ACHN (cell line): ENCODE measurements at regions not wholly inside any gene's neighbourhood (a gene's known extent, or its start where the extent isn't known, plus 50 kb on each side); places are given as distances from the start of the nearest gene placed in this dataset.

Source experiments
- DNase-seq: peaks from one replicate; pipeline ENCODE4 v3.0.0-alpha.2; 2015
- in situ Hi-C: cut with HindIII; loops from 2 replicates; pipeline ENCODE4 v1.10.0; 2017; ENCODE audit warnings: low sequenced_read_pairs, low pct_ligation_motif_present, low pct_unique_long_range_greater_than_20kb

DNA sequence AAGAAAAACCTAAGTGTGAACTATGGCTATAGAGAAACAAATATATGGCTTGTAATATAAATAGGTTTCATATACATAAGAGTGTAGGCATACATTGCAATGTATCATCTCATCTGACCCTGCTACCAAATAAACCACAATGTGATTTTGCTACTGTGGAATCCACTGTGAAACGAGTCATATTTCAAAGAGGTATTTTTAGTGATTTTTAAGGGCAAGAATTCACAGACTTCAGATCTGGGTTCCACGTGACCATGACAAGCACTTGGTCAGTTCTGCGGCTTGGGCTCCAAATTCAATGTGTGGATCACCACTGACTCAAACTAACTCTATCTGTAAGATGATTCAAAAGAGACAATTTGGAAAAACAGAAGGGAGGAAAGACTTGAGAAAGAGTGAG, 147.0 kb upstream of the ERG start:
- in situ Hi-C loops = no loop called here
- no peak for DNase-seq

DNA sequence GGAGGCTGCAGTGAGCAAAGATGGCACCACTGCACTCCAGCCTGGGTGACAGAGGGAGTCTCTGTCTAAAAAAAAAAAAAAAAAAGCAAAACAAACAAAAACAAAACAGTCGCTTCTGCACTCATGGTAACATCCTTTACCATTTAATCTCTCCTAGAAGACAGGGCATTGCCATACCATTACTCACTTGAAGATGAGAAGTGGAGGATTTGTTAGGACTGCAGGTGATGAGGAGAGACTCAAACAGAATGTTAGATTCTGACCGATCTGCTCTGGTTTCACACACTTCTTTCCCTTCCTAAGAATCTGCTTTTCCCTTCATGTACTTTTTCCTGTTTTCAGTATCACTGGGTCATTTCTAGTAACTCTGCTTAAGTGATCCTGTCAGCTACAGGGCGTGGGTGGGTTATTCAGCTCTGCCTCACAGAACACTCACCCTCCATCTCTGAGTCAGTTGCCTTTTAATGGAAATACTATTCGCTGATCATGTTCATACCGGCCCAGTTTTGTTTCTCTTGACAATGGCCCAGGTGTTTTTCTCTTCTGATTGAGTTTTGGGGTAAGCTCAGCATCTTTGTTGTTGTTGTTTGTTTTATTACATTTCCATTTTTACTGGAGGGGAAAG, 148.0 kb upstream of the ERG start:
- in situ Hi-C loops = no loop called here
- DNase-seq = no peak

DNA sequence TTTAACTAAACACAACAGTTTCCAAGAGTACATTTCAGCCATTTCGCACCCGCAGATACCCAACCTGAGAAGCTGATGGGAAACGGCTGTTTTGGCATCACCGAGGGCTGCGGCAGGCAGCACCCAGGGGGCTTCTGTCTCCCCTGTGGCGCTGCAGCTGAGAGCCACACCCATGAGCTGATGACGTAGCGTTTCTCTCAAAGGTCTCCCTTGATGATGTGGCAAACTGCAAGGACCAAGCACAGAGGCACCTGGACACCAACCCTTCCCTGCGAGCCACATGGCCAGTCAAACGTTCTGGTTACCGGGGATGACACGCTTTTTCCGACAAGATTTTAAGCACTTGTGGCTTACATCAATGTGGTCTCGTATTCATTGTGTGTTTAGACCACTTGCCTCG, 150.8 kb upstream of the ERG start:
- in situ Hi-C loops = no loop called here
- DNase-seq = no peak

DNA sequence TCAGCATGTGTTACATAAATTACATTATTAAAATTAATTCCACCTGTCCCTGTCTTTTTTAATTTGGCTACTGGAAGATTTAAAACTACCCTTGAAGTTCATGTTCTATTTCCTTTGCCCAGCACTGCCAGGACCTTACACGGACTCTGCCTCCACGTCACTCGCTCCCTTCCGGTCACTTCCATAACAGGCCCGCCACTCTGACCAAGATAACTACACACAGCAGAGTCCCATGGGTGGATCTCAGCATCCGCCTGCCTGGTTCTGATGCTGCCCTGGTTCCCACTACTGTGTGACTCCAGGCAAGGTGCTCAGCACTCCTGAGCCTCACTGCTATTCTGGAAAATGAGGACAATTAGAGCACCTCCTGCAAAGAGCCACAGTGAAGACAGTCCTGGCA, 153.3 kb upstream of the ERG start:
- no peak for DNase-seq
- in situ Hi-C loops = no loop called here

DNA sequence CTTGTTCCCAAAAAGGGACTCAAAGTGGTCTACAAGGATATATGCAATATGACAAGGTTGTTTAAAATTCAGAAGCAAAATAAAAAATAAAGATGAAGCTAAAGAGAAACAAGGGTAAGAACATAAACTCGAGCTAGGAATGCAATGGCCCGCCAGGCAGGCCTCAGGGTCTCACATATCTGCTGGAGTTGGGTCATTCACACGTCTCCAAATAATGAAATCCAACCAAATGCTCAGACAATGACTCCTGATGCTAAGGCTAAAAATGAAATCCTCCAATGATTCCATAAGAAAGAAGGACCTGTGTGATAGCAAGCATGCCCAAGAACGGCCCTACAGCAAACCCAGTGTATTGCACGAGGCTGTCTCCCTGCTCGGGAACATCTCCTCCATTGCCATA, 153.3 kb upstream of the ETS2 start:
- no peak for DNase-seq
- in situ Hi-C loops = no loop called here

DNA sequence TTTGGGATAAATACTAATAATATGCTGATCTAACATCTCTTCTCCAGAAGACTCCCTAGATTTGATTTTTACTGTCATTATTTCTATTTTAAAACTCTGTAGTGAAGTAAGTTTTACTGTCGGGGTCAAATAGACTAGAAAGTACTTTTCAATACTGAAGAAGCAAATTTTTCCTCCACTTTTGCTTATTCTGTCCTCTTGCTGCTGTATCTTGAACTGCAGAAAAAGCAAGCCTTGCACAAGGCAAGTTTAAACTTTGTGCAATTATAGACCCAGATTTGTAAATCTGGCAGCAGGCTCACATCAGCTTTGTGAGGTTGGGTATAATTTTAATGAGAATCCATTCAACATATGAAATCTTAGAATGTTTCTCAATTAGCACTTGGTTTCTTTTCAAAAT, 151.1 kb upstream of the ETS2 start:
- DNase-seq = no peak
- in situ Hi-C loops = no loop called here

DNA sequence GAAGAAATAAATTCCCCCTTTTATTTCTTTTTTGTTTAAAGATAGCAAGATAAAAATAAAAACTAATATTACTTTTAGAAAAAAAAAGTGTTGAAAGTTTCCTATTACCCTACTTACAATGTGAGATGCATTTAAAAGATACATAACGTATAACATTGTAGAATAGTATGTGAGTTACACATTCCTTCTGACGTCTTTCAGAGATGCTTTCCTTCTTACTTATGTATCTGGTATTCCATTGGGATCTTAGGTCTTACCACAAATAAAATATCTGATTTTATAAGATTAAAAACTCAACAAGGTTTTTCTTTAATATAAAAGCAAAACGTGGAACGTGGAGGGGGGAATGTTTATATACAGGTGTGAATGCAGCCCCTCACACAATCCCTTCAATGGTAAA, 147.2 kb upstream of the ETS2 start:
- in situ Hi-C loops = no loop called here

DNA sequence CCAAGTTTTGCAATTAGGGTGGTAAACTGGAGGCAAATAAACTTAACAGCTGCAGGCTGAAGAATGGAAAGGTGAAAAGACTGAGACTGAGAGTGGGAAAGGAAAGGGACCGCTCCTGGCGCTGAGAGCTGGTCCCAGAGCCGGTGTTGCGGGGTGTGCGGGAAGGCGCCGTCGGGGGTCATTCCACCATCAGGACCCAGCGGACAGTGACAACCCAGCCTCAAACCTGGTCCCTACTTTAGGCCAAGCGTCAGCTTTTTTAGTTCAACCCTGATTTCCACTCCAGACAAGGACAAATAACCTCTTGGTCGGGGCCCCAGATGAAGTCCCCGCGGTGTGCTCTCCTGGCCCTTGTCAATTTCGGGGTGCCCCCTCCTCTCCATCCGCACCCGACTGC, 145.8 kb upstream of the ETS2 start:
- DNase-seq = no peak
- in situ Hi-C loops = no loop called here

More for the DNA sequence above, 147.2 kb upstream of the ETS2 start:
- DNase-seq = no peak

DNA sequence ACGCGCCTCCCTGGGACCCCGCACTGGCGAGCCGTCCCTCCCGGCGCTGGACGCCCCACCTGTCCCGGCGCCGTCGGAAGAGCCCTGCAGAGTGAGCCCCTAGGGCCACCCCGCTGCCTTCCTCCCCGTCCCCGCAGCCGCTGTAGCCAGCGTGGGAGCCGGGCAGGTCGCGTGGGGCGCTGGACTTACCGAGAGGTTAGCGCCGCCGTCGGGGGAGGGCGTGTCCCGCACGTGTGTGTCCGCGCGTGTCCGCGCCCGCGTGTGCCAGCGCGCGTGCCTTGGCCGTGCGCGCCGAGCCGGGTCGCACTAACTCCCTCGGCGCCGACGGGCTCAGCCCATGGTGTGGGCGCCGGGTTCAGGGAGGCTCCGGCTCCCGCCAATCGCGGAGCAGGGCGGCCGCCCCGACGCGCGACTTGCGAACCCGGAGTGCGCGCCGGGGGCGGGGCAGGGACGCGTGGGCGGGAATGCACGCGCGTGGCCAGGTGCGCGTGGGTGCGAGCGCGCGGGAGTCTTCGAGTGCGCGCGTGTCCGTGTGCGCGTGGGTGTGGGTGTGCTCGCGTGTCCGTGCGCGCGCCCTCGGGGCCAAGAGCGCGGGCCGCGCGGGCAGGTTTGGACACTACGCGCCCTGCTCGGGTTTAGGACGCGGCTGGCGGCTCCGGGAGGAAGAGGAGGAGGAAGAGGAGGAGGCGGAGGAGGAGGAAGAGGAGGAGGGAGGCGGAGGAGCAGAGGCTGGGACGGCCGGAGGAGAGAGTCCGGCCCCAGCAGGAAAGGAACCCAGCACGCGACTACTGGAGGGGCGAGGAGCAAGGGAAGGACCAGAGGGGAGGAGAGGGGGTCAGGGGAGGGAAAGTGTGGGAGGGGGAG, 145.2 kb upstream of the ETS2 start:
- in situ Hi-C loops = no loop called here
- DNase-seq = no peak

DNA sequence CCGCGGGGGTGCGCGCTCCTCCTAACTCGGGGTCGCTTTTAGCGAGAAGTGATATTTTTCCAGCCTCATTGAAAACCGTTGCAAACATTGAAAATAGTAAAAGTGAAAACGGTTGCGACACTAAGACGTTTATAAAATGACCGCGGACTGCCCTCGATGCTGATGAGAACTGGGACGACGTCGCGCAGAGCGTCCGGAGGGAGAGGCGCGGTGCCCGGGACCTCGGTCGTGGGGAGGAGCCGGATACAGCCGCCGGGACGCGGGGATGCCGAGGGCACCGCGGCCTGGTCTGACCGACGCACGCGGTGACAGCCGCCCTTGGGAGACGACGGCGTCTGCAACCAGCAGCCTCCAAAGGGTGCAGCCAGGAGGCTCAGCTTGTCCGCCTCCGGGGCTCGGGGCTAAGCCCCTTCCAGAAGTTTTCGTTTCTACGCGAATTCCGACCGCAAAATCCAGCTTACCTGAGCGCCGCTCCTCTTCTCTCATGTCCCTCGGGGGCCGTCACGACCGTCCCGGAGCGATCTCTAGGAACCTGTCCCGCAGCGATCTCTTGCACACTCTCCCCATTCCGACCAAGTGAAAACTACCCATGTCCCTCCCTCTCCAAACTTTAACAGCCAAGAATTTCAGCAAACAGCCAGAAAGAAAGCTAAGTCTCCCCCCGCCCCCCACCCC, 144.4 kb upstream of the ETS2 start:
- in situ Hi-C loops = no loop called here
- no peak for DNase-seq

DNA sequence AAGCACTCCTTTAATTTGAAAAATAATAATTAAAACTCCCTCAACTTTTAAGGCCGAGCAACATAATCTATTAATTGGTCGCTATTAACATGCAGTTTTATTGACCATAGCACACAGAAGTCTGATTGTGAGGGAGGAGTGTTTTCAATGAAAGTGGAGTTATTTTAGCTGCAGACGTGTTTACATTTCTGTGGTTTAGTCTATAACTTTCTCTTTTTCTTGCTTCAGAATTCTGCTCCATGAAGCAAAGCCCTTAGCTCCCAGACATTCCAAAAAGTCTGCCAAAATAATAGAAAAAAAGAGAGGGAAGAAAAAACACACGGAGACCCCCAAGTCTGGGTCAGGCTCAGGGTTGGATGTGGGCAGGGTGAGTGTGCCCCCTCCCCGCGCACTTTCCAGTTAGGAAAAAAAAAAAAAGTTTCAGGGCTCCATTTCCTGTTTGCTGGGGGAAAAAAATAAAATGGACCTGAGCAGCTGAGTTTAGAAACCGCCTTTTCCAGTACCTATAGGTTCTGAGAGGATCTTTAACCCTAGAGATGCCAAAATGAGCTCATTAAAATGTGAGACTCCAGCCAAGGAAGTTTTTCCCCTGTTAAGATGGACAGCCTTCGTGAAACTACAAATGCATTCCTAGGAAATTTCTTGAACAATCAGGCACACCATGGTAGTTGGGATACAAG, 143.7 kb upstream of the ETS2 start:
- in situ Hi-C loops = no loop called here
- no peak for DNase-seq

DNA sequence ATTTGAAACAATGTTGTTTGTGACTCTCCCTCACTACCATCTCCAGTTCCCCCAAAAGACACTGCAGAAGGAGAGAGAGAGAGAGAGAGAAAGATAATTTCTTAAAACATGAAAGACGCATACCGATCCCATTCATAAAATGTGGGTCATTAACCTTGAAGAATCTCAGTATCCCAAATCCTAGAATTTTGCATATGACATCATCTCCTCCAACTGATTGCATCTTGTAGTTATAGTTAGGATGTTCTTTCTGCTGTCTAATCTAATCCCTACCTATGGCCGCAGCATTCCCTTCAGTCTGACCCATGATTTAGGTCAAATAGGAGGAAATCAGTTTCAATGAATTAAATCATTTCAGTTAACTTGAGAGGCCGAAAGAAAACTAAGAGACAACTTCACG, 142.4 kb upstream of the ETS2 start:
- in situ Hi-C loops = no loop called here

DNA sequence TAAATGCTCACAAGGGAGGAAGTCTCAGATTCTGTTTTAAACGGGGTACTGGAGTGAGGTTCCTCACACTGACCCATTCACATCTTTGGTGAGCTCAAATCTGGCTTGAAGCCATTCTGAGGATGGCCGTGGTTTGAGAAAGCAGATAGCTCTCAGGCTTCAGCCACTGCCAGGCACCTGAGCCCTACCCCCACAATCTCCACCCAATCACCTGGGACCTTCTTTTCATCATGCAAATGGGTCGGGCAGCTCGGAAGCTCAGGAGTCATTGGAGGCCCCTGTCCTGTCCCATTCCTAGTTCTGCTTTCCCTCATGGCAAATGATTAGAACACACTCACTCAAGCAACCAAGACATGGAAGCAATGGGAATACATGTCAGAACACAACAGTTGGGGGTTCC, 141.4 kb upstream of the ETS2 start:
- in situ Hi-C loops = no loop called here
- DNase-seq = no peak

More for the DNA sequence above, 142.4 kb upstream of the ETS2 start:
- DNase-seq = no peak

DNA sequence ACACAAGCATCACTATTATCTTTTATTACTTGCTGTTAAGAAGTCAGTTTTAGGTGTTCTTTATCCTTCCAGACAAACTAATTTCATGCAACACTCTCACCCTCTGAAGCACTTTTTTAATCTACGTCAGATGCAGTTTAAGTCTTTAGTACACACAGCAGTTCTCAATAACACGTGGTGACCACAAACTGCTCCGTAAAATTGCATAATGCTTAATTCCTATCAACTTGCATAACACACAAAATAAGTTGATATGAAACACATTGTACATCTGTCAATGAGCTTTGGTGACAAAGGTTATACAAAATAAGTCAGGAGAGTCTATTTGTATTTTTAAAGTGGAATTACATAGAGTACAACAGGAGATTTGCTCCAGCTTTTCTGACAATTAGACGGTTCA, 140.9 kb upstream of the ETS2 start:
- in situ Hi-C loops = no loop called here
- DNase-seq = no peak

DNA sequence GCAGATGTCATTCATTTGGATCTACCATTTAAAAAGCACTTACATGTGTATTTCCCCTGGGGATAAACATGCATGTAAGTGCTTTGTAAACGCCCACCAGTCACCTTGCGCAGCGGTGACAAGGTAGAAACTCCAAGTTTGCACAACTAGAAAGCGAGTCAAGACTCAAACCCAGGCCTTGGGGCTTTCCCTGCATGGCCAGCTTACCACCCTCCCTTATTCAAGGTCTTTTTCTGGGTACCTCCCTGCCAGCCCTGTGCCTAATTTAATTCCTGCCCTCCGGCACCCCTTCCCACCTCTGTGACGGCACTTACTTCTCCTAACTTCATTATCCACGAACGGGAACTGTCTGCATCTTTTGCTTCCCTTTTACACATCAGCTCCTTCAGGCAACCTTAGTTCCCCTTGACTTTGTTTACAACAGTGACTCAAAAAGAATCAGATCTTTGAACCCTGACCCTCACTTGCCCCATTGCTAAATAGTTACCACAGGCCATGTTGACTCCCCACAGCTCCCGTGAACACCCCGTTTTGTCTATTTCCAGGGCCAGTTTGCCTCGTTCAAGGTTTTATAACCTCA, 138.3 kb upstream of the ETS2 start:
- in situ Hi-C loops = no loop called here
- DNase-seq = no peak

DNA sequence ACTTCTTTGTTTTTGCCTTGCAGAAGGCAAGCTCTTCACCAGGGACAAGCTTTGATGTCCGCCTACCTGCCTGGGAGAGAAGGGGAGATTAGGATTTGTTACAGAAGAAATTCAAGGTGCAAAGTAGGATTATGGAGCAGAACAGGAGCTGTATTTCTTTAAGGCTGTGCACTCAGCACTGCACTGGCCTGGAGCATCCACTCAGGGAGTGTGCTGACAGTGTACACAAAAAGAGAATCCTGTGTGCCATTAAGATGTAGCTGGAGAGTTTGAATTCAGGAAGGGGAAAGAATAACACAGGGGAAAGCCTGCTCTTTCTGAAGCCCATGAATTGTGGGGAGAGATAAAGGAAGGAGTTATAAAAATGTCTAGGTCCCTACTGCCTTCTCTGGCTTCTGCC, 137.7 kb upstream of the ETS2 start:
- in situ Hi-C loops = no loop called here
- DNase-seq = no peak

DNA sequence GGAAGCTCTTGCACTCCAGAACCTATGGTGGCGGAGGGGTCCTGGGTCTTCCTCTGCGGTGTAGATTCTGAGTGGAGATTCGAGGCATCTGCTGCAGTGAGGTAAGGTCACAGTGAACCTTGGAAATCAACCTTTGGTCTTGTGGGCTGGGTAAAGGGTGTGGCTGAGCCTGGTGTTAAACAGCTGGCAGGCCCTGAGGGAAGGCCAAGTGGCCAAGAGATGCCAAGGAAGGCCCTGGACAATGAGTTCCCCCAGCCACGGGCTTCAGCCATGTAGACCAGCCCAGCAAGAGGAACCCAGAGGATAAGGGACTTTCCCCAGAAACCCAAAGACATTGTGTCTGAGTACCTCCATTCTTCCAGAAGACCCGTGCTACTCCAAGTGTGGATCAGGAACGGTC, 137.2 kb upstream of the ETS2 start:
- in situ Hi-C loops = no loop called here
- DNase-seq = no peak

DNA sequence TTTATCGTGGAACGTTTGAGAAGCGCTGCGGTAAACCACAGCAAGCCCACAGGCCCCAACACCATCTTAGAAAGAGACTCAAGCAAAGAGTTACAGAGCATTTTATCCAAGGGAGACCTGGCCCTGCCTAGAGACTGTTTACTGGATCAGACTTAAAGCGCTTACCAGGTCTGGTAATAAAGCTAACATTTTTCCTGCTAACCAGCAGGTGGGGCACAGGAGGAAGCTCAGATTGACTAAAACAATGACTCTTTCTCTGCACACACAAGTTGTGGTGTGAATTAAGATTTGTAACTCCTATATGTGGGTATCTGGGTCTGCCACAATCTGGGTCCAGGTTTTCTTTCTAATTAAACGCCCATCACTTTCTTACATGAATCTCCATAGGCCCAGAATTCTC, 136.5 kb upstream of the ETS2 start:
- in situ Hi-C loops = no loop called here
- peak; percentile 35 for DNase-seq

DNA sequence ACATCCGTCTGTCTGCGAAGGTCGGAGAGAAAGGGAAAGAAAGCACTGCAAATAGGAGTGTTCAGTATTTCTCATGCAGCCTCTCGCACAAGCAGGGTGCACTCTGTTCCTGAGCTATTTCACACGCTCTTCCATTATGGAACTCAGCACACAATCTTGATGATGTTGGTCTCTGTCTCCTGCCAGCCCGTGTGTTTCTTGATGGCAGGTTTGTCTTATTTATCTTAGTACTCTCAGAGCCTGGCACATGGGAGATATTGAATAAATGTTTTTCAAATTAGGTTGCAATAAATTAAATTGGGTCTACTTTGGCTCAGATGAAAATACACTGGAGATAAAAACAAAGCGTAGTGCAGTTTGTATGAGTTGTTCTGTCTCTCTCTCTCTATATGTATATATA, 134.9 kb upstream of the ETS2 start:
- in situ Hi-C loops = no loop called here
- DNase-seq = no peak
